ENCODE measurements at regions not wholly inside any gene's neighbourhood (a gene's known extent, or its start where the extent isn't known, plus 50 kb on each side); places are given as distances from the start of the nearest gene placed in this dataset.
"Not testable (repeated sequence)": the region's sequence is repeated elsewhere in the genome, so short reads cannot be mapped to it uniquely, and the experiment has no call there.

- DNase-seq (ENCODE audit: low read depth): no peak
Observed at GRCh38 chr3:110955301-110955880, 116.2 kb upstream of the NECTIN3 start.

- no peak for DNase-seq (ENCODE audit: low read depth)
Observed at GRCh38 chr3:110956081-110956480, 115.5 kb upstream of the NECTIN3 start.

- no peak for DNase-seq (ENCODE audit: low read depth)
Observed at GRCh38 chr3:110957247-110958025, 114.2 kb upstream of the NECTIN3 start.

GRCh38 chr3:110958313-110959147 is 113.1 kb upstream of the NECTIN3 start:
- no peak for DNase-seq (ENCODE audit: low read depth)

GRCh38 chr3:110965976-110966375 is 105.6 kb upstream of the NECTIN3 start:
- no peak for DNase-seq (ENCODE audit: low read depth)

- DNase-seq (ENCODE audit: low read depth): no peak
Observed at GRCh38 chr3:110966966-110967663, 104.5 kb upstream of the NECTIN3 start.

- DNase-seq (ENCODE audit: low read depth): no peak
Observed at GRCh38 chr3:110968076-110968475, 103.5 kb upstream of the NECTIN3 start.

GRCh38 chr3:110969229-110970211 is 102.1 kb upstream of the NECTIN3 start:
- no peak for DNase-seq (ENCODE audit: low read depth)

- DNase-seq (ENCODE audit: low read depth): no peak
Observed at GRCh38 chr3:110971010-110971601, 100.5 kb upstream of the NECTIN3 start.

- DNase-seq (ENCODE audit: low read depth): no peak
Observed at GRCh38 chr3:110973263-110973895, 98.2 kb upstream of the NECTIN3 start.

- DNase-seq (ENCODE audit: low read depth): no peak
Observed at GRCh38 chr3:110974902-110975301, 96.7 kb upstream of the NECTIN3 start.

GRCh38 chr3:110984456-110985250 is 87.0 kb upstream of the NECTIN3 start:
- no peak for DNase-seq (ENCODE audit: low read depth)

- DNase-seq (ENCODE audit: low read depth): no peak
Observed at GRCh38 chr3:110989446-110989845, 82.2 kb upstream of the NECTIN3 start.

GRCh38 chr3:110995461-110996231 is 76.0 kb upstream of the NECTIN3 start:
- no peak for DNase-seq (ENCODE audit: low read depth)

GRCh38 chr3:110998766-110999165 is 72.8 kb upstream of the NECTIN3 start:
- not testable (repeated sequence) for DNase-seq (ENCODE audit: low read depth)

GRCh38 chr3:111006485-111006884 is 65.1 kb upstream of the NECTIN3 start:
- DNase-seq (ENCODE audit: low read depth): not testable (repeated sequence)

GRCh38 chr3:111012388-111013248 is 59.0 kb upstream of the NECTIN3 start:
- no peak for DNase-seq (ENCODE audit: low read depth)

Measured in stimulated activated CD8-positive, alpha-beta memory T cell treated with anti-CD3 and anti-CD28 coated beads, Interleukin-15, amount 100 ng/mL, for 1 hour (primary cell).